ENCODE measurements at regions not wholly inside any gene's neighbourhood (a gene's known extent, or its start where the extent isn't known, plus 50 kb on each side); places are given as distances from the start of the nearest gene placed in this dataset.
A peak's percentile ranks its signal among the peaks of the same experiment; 100 is the strongest.

DNA sequence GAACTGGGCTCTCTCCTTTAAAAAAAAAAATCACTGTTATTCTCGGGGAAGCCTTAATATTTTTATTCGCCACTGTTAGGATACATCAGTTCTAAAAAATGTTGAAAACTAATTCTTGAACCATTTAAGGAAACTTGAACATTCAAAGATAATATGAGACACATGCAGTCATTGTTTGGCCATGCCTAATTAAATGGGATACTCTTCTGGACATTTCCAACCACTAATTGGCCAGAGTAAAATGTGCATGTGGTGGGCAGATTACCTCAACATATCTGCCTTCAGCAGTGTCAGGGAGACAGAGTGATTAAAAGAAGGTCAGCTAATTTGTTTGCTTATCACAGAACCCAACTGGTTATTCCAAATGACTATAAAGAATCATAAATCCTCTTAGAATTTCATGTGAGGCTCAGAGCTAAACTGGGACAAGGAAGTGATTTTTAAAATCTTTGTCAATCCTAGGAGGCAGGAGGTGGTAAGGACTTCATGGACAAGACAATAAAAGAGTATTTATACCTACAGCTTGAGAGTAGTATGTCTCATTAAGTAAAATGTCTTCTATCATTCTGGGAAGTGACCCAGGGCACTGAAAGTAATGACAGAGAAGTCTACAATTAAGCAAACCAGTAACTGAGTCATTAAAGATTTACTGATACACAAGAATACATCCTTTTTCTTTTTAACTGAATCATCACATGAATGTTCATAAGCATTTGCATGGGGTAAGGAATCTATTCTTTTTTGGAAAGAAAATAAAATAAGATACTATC, 242.9 kb upstream of the TRPM3 start:
- no peaks in the 10 kb centered on the region for H3K9me3 ChIP-seq (ENCODE audit: control insufficient read depth, low read length)
- no peaks in the 10 kb centered on the region for H3K4me1 ChIP-seq (ENCODE audit: control insufficient read depth, insufficient read depth, low read length)
- 50% methylated on average over 2 of the region's 2 CpGs for WGBS
- ATAC-seq (no peak), DNase-seq (no peak)
- H3K4me3 ChIP-seq (ENCODE audit: low read length), result no peak overlapping the region
- no peak overlapping the region for H3K27ac ChIP-seq (ENCODE audit: low read length)
- no peaks in the 10 kb centered on the region for H3K27me3 ChIP-seq (ENCODE audit: control insufficient read depth, insufficient read depth)
- intact Hi-C loops (cut with DNase I), result no loop called here

GRCh38 chr9:71363286-71363961, 242.0 kb upstream of the TRPM3 start:
- no peaks in the 10 kb centered on the region for H3K9me3 ChIP-seq (ENCODE audit: control insufficient read depth, low read length)
- H3K27me3 ChIP-seq (ENCODE audit: control insufficient read depth, insufficient read depth), result no peaks in the 10 kb centered on the region
- intact Hi-C loops (cut with DNase I), result no loop called here
- H3K4me3 ChIP-seq (ENCODE audit: low read length), result no peak overlapping the region
- no peaks in the 10 kb centered on the region for H3K4me1 ChIP-seq (ENCODE audit: control insufficient read depth, insufficient read depth, low read length)
- 73% methylated on average over 4 of the region's 4 CpGs for WGBS
- no peak for DNase-seq
- no peak for ATAC-seq
- no peak overlapping the region for H3K27ac ChIP-seq (ENCODE audit: low read length)

DNA sequence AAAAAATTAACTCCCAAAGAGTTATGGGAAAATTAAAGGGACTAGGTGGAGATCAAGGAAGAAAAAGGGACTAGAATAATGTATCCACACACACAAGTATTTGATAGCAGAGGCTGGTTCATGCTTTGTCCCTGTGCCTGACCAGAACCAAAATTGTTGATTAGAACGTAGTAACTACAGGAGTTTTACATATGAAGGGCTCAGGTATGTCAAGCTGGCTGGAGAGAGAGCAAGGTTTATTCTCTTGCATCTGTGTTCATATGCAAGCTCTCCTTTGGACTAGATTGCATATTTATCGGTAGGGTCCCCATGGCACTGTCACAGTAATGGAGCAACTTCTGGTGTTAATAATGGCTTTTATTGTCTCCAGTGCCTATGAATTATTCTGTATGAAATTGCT, 239.9 kb upstream of the TRPM3 start:
- ATAC-seq, result no peak
- WGBS, result 80% methylated on average over 2 of the region's 2 CpGs

GRCh38 chr9:71357346-71357745, 235.9 kb upstream of the TRPM3 start:
- no peaks in the 10 kb centered on the region for H3K27me3 ChIP-seq (ENCODE audit: control insufficient read depth, insufficient read depth)
- WGBS, result 25% methylated on average over 4 of the region's 4 CpGs
- no peak overlapping the region for H3K4me3 ChIP-seq (ENCODE audit: low read length)
- H3K27ac ChIP-seq (ENCODE audit: low read length), result no peak overlapping the region
- intact Hi-C loops (cut with DNase I), result no loop called here
- no peak for ATAC-seq
- no peaks in the 10 kb centered on the region for H3K9me3 ChIP-seq (ENCODE audit: control insufficient read depth, low read length)
- no peaks in the 10 kb centered on the region for H3K4me1 ChIP-seq (ENCODE audit: control insufficient read depth, insufficient read depth, low read length)
- DNase-seq, result no peak

More for the DNA sequence above, 239.9 kb upstream of the TRPM3 start:
- Histone ChIP-seq H3K4me3 (ENCODE audit: low read length) (no peak overlapping the region), H3K27me3 (ENCODE audit: control insufficient read depth, insufficient read depth) (no peaks in the 10 kb centered on the region), H3K4me1 (ENCODE audit: control insufficient read depth, insufficient read depth, low read length) (no peaks in the 10 kb centered on the region), H3K9me3 (ENCODE audit: control insufficient read depth, low read length) (no peaks in the 10 kb centered on the region), H3K27ac (ENCODE audit: low read length) (no peak overlapping the region)
- DNase-seq, result no peak
- intact Hi-C loops (cut with DNase I), result no loop called here

- Histone ChIP-seq H3K27me3 (ENCODE audit: control insufficient read depth, insufficient read depth) (no peaks in the 10 kb centered on the region), H3K4me1 (ENCODE audit: control insufficient read depth, insufficient read depth, low read length) (no peaks in the 10 kb centered on the region), H3K9me3 (ENCODE audit: control insufficient read depth, low read length) (no peaks in the 10 kb centered on the region), H3K4me3 (ENCODE audit: low read length) (no peak overlapping the region), H3K27ac (ENCODE audit: low read length) (no peak overlapping the region)
- WGBS, result 75% methylated on average over 4 of the region's 4 CpGs
- no peak for DNase-seq
- intact Hi-C loops (cut with DNase I), result no loop called here
- ATAC-seq, result no peak
These were observed 234.5 kb upstream of the TRPM3 start for GRCh38 chr9:71355884-71356283.

GRCh38 chr9:71353720-71354119, 232.3 kb upstream of the TRPM3 start:
- intact Hi-C loops (cut with DNase I), result no loop called here
- H3K27ac ChIP-seq (ENCODE audit: low read length), result no peak overlapping the region
- ATAC-seq (no peak), DNase-seq (no peak)
- no peak overlapping the region for H3K4me3 ChIP-seq (ENCODE audit: low read length)
- H3K4me1 ChIP-seq (ENCODE audit: control insufficient read depth, insufficient read depth, low read length), result no peaks in the 10 kb centered on the region
- WGBS, result 73% methylated on average over 2 of the region's 2 CpGs
- H3K9me3 ChIP-seq (ENCODE audit: control insufficient read depth, low read length), result no peaks in the 10 kb centered on the region
- H3K27me3 ChIP-seq (ENCODE audit: control insufficient read depth, insufficient read depth), result no peaks in the 10 kb centered on the region

GRCh38 chr9:71352837-71353236, 231.4 kb upstream of the TRPM3 start:
- H3K4me3 ChIP-seq (ENCODE audit: low read length), result no peak overlapping the region
- no peaks in the 10 kb centered on the region for H3K27me3 ChIP-seq (ENCODE audit: control insufficient read depth, insufficient read depth)
- intact Hi-C loops (cut with DNase I), result no loop called here
- H3K27ac ChIP-seq (ENCODE audit: low read length), result no peak overlapping the region
- no peaks in the 10 kb centered on the region for H3K9me3 ChIP-seq (ENCODE audit: control insufficient read depth, low read length)
- ATAC-seq, result no peak
- no peaks in the 10 kb centered on the region for H3K4me1 ChIP-seq (ENCODE audit: control insufficient read depth, insufficient read depth, low read length)
- 69% methylated on average over 5 of the region's 5 CpGs for WGBS
- peak in 1 of 3 donors; percentile 27 for DNase-seq

- intact Hi-C loops (cut with DNase I), result no loop called here
- ATAC-seq (no peak), DNase-seq (no peak)
- Histone ChIP-seq H3K9me3 (ENCODE audit: control insufficient read depth, low read length) (no peaks in the 10 kb centered on the region), H3K27ac (ENCODE audit: low read length) (no peak overlapping the region), H3K4me1 (ENCODE audit: control insufficient read depth, insufficient read depth, low read length) (no peaks in the 10 kb centered on the region), H3K27me3 (ENCODE audit: control insufficient read depth, insufficient read depth) (no peaks in the 10 kb centered on the region), H3K4me3 (ENCODE audit: low read length) (no peak overlapping the region)
- WGBS, result 63% methylated on average over 4 of the region's 4 CpGs
These were observed 227.8 kb upstream of the TRPM3 start for GRCh38 chr9:71349218-71349617.

GRCh38 chr9:71333321-71333720, 211.9 kb upstream of the TRPM3 start:
- intact Hi-C loops (cut with DNase I), result no loop called here
- H3K27ac ChIP-seq (ENCODE audit: low read length), result no peak overlapping the region
- no peaks in the 10 kb centered on the region for H3K27me3 ChIP-seq (ENCODE audit: control insufficient read depth, insufficient read depth)
- DNase-seq, result no peak
- ATAC-seq, result no peak
- no peak overlapping the region for H3K4me3 ChIP-seq (ENCODE audit: low read length)
- no peaks in the 10 kb centered on the region for H3K9me3 ChIP-seq (ENCODE audit: control insufficient read depth, low read length)
- H3K4me1 ChIP-seq (ENCODE audit: control insufficient read depth, insufficient read depth, low read length), result no peaks in the 10 kb centered on the region
- WGBS, result 21% methylated on average over 3 of the region's 3 CpGs

- Histone ChIP-seq H3K4me1 (ENCODE audit: control insufficient read depth, insufficient read depth, low read length) (no peaks in the 10 kb centered on the region), H3K9me3 (ENCODE audit: control insufficient read depth, low read length) (no peaks in the 10 kb centered on the region), H3K4me3 (ENCODE audit: low read length) (no peak overlapping the region), H3K27ac (ENCODE audit: low read length) (no peak overlapping the region), H3K27me3 (ENCODE audit: control insufficient read depth, insufficient read depth) (no peaks in the 10 kb centered on the region)
- intact Hi-C loops (cut with DNase I), result no loop called here
- 67% methylated on average over 2 of the region's 2 CpGs for WGBS
- no peak for ATAC-seq
- DNase-seq, result no peak
These were observed 210.2 kb upstream of the TRPM3 start for GRCh38 chr9:71331603-71332002.

GRCh38 chr9:71329873-71330272, 208.5 kb upstream of the TRPM3 start:
- 84% methylated on average over 3 of the region's 3 CpGs for WGBS
- no peak overlapping the region for H3K27ac ChIP-seq (ENCODE audit: low read length)
- intact Hi-C loops (cut with DNase I), result loop anchor here in 1 of 4 donors (1.0 kb wide), 1 partner anchor 39 kb away; no protein-coding TSS in a partner anchor
- no peak for DNase-seq
- no peaks in the 10 kb centered on the region for H3K27me3 ChIP-seq (ENCODE audit: control insufficient read depth, insufficient read depth)
- ATAC-seq, result no peak
- no peak overlapping the region for H3K4me3 ChIP-seq (ENCODE audit: low read length)
- H3K9me3 ChIP-seq (ENCODE audit: control insufficient read depth, low read length), result no peaks in the 10 kb centered on the region
- H3K4me1 ChIP-seq (ENCODE audit: control insufficient read depth, insufficient read depth, low read length), result no peaks in the 10 kb centered on the region

All from right cardiac atrium (tissue), 5 donors.